NT2/D1 (cell line): ENCODE measurements at regions not wholly inside any gene's neighbourhood (a gene's known extent, or its start where the extent isn't known, plus 50 kb on each side); places are given as distances from the start of the nearest gene placed in this dataset.
A peak's percentile ranks its signal among the peaks of the same experiment; 100 is the strongest.

Experiments
- DNase-seq: peaks from one replicate; pipeline ENCODE4 v3.0.0-alpha.2; 2011; ENCODE audit warnings: low read depth, low spot score
- H3K27me3 ChIP-seq: 2 replicates; pipeline ENCODE4 v1.6.0; 2011; ENCODE audit warnings: mild to moderate bottlenecking; ENCODE audit not compliant: insufficient read length, insufficient read depth
- H3K36me3 ChIP-seq: 2 replicates; pipeline ENCODE4 v1.6.1; 2011; ENCODE audit warnings: mild to moderate bottlenecking, low read length, mixed read lengths; ENCODE audit not compliant: insufficient read depth, insufficient read length
- H3K4me1 ChIP-seq: 2 replicates; pipeline ENCODE4 v1.5.1; 2011; ENCODE audit not compliant: insufficient read depth, insufficient read length
- H3K4me3 ChIP-seq: 2 replicates; pipeline ENCODE4 v1.5.1; 2011; ENCODE audit warnings: low read depth; ENCODE audit not compliant: insufficient read length
- H3K9ac ChIP-seq: 2 replicates; pipeline ENCODE4 v1.6.0; 2011; ENCODE audit warnings: low read depth; ENCODE audit not compliant: insufficient read length
- H3K9me3 ChIP-seq: 2 replicates; pipeline ENCODE4 v1.5.1; 2011; ENCODE audit warnings: mild to moderate bottlenecking, low read length; ENCODE audit not compliant: insufficient read depth
- SUZ12 ChIP-seq: IDR thresholded peaks from 2 replicates; pipeline ENCODE4 v1.6.1; 2011; ENCODE audit not compliant: insufficient read length, insufficient read depth; ENCODE audit errors: extremely low read depth
- YY1 ChIP-seq: IDR thresholded peaks from 2 replicates; pipeline ENCODE4 v1.6.1; 2011; ENCODE audit not compliant: insufficient read length, insufficient read depth
- ZNF274 ChIP-seq: IDR thresholded peaks from 2 replicates; pipeline ENCODE4 v1.6.1; 2011; ENCODE audit warnings: mild to moderate bottlenecking, low read depth, low read length

DNA sequence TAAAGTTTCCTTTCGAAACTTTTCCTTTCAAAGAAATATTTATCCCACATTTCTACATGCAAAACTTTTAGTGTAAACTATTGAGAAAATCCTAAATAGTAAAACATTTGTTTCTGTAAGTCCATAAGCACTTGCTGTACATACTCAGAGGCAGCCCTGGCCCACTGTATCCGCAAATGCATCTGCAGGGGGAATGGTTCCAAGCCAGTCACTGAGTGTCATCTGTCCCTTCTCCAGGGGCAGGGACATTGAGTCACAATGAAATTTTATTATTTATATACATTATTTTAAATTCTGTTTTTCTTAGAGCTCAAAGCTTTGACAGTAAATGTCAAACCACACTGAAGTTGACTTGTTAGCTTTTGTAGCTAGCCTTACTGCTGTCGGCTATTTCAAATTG lies 367.2 kb downstream of the MTX2 start:
- Histone ChIP-seq H3K9ac (no peak overlapping the region), H3K4me3 (no peak overlapping the region), H3K27me3 (peaks cover 73% of the 10 kb centered on the region), H3K9me3 (no peaks in the 10 kb centered on the region), H3K36me3 (no peaks in the 10 kb centered on the region), H3K4me1 (no peaks in the 10 kb centered on the region)
- TF ChIP-seq SUZ12 (no peak), YY1 (no peak), ZNF274 (no peak)
- DNase-seq: no peak

DNA sequence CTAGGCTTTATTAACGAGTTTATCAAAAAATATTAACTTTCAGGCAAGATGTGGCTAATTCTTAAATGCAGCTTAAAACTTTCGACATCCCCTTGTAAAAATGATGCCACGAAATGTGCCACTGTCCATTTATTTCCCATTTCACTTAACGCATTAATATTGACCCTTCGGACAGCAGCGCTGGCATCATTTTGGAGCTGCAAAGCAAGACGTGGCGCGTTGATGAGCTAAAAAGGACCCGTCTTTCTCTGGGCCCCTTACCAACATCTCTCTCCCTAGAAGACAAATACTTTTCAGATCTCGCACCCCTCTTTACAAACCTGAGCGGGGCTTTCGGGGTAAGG lies 367.9 kb downstream of the MTX2 start:
- peaks cover 73% of the 10 kb centered on the region for H3K27me3 ChIP-seq
- no peaks in the 10 kb centered on the region for H3K9me3 ChIP-seq
- DNase-seq: no peak
- no peaks in the 10 kb centered on the region for H3K36me3 ChIP-seq
- H3K4me1 ChIP-seq: no peaks in the 10 kb centered on the region
- peak overlapping the region; percentile 65 for H3K9ac ChIP-seq
- TF ChIP-seq YY1: no peak
- no peak for TF ChIP-seq SUZ12
- TF ChIP-seq ZNF274: no peak
- H3K4me3 ChIP-seq: peak overlapping the region; percentile 50

DNA sequence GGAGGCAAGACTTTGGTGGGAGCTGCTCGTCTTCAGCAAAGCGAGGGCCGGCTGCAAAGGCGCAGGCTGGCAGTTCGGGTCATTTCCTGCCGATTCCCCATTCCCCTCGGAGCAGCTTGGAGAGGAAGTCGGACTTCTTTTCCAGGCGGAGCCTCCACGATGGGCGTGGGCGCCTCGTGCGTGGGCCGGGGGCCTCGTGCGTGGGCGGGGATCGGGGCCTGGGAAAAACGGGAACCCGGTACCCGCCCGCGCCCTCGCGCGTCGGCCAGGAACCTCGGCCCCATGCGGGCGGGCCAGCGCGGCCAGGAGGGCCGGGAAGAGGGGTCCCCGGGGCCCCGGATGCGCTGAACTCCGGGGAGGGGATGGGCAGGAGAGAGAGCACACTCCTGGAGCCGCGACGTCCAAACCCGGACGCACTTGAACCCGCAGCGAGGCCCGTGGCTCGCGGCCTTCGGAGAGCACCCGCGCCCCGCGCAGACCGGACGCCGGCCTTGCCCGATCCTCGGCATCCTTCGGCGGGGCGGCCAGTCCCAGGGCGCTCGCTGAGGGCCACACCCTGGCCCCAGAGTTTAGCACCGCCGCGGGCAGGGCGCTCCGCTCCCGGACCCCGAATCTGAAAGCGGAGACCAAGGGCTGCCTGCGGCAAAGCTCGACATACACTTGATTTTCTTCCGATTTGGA lies 368.4 kb downstream of the MTX2 start:
- Histone ChIP-seq H3K36me3 (no peaks in the 10 kb centered on the region), H3K9ac (peak overlapping the region; percentile 65), H3K4me1 (no peaks in the 10 kb centered on the region), H3K27me3 (peaks cover 73% of the 10 kb centered on the region), H3K9me3 (no peaks in the 10 kb centered on the region), H3K4me3 (peak overlapping the region; percentile 50)
- TF ChIP-seq YY1 (no peak), ZNF274 (no peak), SUZ12 (no peak)
- no peak for DNase-seq

DNA sequence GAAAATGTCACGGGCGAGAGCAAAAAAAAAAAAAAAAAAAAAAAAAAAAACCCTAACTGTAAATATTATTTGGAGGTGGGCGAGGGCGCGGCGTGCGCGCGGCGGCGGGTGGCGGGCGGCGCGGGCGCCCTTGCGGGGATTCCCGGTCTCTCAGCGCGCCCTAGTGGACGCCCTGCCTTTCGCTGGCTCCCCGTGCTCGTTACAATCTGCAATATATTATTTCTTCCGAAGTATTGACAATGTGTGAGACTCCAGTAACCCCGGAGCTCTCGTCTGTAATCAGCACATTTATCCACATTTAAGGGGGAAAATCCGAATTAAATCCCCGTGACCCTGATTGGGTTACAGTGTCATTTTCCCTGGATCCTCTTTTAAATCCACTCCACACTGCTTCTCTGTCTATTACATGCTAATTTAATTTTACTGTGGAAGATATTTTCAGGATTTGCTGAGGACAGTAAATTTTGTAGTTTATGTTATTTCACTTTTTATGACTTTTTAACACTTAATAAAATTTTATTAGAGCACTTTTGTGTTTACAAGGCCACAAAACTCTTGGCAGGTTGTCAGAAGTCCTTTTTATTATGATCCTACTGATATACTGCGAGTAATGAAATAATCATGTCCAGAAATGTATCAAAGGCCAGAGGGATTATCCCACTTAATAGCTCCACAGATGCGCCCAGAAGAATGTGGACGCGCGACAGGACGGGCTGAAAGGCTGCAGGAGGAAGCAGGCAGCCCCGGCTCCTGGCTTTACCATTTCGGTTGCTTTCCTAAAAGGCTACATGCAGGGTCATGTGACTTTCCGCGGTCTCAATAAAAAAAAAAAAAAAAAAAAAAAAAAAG lies 369.1 kb downstream of the MTX2 start:
- DNase-seq: no peak
- TF ChIP-seq ZNF274: no peak
- TF ChIP-seq YY1: no peak
- TF ChIP-seq SUZ12: no peak
- no peaks in the 10 kb centered on the region for H3K9me3 ChIP-seq
- H3K4me3 ChIP-seq: peak overlapping the region; percentile 50
- peaks cover 73% of the 10 kb centered on the region for H3K27me3 ChIP-seq
- H3K36me3 ChIP-seq: no peaks in the 10 kb centered on the region
- peak overlapping the region; percentile 61 for H3K9ac ChIP-seq
- no peaks in the 10 kb centered on the region for H3K4me1 ChIP-seq

DNA sequence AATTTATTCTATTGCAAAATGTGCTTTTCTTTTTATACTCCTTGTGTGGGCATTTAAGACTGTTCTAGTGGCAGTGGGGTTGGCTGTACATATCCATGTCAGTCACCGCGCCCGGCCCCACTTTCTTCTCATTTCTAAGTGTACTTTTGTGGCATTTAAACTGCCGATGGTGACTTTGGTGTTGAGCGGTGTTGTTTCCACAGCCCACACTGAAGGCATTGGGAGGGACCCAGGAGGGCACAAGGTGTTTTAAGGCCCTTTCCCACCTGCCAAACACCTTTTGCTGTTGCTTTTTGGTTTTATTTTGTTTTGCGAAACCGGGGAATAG lies 369.7 kb downstream of the MTX2 start:
- no peak for TF ChIP-seq YY1
- no peak for TF ChIP-seq SUZ12
- no peak for TF ChIP-seq ZNF274
- Histone ChIP-seq H3K4me1 (no peaks in the 10 kb centered on the region), H3K9ac (no peak overlapping the region), H3K9me3 (no peaks in the 10 kb centered on the region), H3K4me3 (no peak overlapping the region), H3K36me3 (no peaks in the 10 kb centered on the region), H3K27me3 (peaks cover 70% of the 10 kb centered on the region)
- no peak for DNase-seq

DNA sequence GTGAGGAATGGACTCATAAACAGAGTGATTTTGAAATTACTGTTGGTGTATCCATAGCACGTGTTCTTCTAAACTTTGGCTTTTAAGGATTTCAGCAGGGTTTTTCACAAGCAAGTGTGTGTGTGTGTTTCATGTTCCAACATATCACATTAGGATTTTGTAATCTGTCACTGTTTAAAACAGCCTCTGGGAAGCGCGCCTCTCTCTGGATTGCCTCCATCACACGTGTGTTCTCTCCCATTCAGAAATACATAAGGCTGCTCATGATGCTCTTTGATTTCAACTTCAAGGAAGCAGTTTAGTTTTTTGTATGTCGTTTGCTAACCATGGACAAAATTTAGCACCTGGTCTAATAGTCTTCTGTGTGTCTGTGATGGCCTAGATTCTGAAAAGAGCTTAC lies 370.4 kb downstream of the MTX2 start:
- no peak for DNase-seq
- Histone ChIP-seq H3K36me3 (no peaks in the 10 kb centered on the region), H3K4me1 (no peaks in the 10 kb centered on the region), H3K9ac (no peak overlapping the region), H3K4me3 (no peak overlapping the region), H3K27me3 (peaks cover 63% of the 10 kb centered on the region), H3K9me3 (no peaks in the 10 kb centered on the region)
- TF ChIP-seq ZNF274 (no peak), SUZ12 (no peak), YY1 (no peak)

DNA sequence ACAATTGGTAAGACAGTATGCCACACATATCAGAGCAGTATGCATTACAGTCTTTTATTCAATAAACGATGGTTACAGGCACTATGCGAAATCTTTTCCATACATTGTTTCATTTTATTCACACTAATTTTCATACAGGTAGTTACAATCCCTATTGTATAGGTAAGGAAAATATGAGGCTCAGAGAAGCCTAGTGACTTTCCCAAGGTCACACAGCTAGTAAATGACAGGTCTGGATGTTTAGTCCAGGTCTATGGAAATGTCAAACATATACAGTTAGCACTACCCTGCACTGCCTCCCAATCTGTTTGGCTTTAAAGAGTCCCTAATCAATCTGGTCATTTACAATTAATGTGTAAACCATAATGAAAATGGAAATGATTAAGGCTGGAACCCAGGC lies 372.2 kb downstream of the MTX2 start:
- no peak overlapping the region for H3K9ac ChIP-seq
- TF ChIP-seq SUZ12 (no peak), YY1 (no peak), ZNF274 (no peak)
- peaks cover 45% of the 10 kb centered on the region for H3K27me3 ChIP-seq
- no peaks in the 10 kb centered on the region for H3K36me3 ChIP-seq
- no peaks in the 10 kb centered on the region for H3K4me1 ChIP-seq
- DNase-seq: no peak
- no peaks in the 10 kb centered on the region for H3K9me3 ChIP-seq
- no peak overlapping the region for H3K4me3 ChIP-seq
